ENCODE measurements at regions not wholly inside any gene's neighbourhood (a gene's known extent, or its start where the extent isn't known, plus 50 kb on each side); places are given as distances from the start of the nearest gene placed in this dataset.

DNA sequence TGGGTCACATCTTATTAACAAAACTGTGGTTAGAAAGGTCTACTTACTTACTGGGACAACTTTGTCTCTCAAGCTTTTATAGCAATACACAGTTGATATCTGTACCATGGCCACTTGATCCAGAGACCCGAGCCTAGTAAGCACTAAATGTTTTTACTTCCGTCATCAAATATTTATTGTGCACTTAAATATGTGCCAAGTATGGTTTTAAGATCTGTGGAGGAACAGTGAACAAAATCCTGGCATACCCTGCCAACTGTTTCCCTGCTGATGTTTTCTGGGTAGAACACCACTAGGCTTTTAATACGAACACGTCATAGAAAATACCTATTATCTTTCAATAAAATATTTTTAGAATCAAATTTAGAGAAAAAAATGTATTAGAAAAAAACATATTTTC lies 574.8 kb downstream of the HACE1 start:
- Histone ChIP-seq H3K4me1 (no peaks in the 10 kb centered on the region), H3K27ac (no peak overlapping the region), H3K36me3 (no peaks in the 10 kb centered on the region), H3K4me3 (no peak overlapping the region), H3K27me3 (no peaks in the 10 kb centered on the region), H3K9me3 (no peaks in the 10 kb centered on the region)
- no peak for DNase-seq
- 26 to 59% (median 50%) methylated on average over 4 of the region's 4 CpGs for WGBS, 5 donors
- intact Hi-C loops (cut with DNase I; ENCODE audit: low total_unique reads), result no loop called here
- TF ChIP-seq POLR2AphosphoS5 (IDR thresholded peaks at IDR 0.05) (no peak), EP300 (IDR thresholded peaks at IDR 0.05) (no peak), POLR2A (IDR thresholded peaks at IDR 0.05) (no peak), CTCF (IDR thresholded peaks at IDR 0.05) (no peak)

DNA sequence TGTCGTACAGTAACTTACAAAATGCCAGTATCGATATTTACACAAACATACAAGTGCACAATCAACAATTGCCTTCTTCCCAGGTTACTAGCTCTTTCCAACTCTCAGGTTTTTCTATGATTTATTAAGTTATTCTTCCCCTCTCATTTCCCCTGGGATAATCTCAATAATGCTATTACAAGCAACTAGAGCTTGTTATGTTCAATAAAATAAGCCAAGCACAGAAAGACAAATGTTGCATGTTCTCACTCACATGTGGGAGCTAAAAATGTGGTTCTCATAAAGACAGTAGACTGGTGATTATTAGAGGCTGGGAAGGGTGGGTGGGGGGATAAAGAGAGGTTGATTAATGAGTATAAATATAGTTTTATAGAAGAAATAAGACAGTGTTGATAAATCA lies 577.1 kb downstream of the HACE1 start:
- Histone ChIP-seq H3K9me3 (no peaks in the 10 kb centered on the region), H3K36me3 (no peaks in the 10 kb centered on the region), H3K27ac (no peak overlapping the region), H3K4me3 (no peak overlapping the region), H3K27me3 (no peaks in the 10 kb centered on the region), H3K4me1 (no peaks in the 10 kb centered on the region)
- intact Hi-C loops (cut with DNase I; ENCODE audit: low total_unique reads), result no loop called here
- no peak for DNase-seq
- TF ChIP-seq CTCF (IDR thresholded peaks at IDR 0.05) (no peak), POLR2AphosphoS5 (IDR thresholded peaks at IDR 0.05) (no peak), POLR2A (IDR thresholded peaks at IDR 0.05) (no peak), EP300 (IDR thresholded peaks at IDR 0.05) (no peak)
- WGBS, 5 donors, result 80 to 95% (median 90%) methylated on average over 2 of the region's 2 CpGs

DNA sequence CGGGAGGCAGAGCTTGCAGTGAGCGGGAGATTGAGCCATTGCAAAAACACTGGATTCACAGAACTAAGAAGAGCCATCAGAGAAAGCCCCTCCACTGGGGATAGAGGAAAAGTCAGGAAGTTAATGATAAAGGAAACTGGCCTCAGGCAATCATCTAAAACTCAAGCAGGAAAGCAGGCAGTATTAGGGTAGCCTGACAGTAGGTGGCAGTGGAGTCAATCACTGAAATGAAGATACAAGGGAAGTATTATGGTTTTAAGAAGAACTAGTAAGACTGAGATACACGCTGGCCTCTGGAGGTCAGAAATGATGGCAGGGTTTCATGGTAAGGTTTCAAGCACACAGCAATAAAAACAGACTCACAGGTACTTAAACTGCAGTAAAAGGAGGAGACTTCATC lies 578.3 kb downstream of the HACE1 start:
- intact Hi-C loops (cut with DNase I; ENCODE audit: low total_unique reads), result no loop called here
- no peak overlapping the region for H3K4me3 ChIP-seq

GRCh38 chr6:104268389-104268788 lies 591.3 kb downstream of the HACE1 start:
- Histone ChIP-seq H3K36me3 (no peaks in the 10 kb centered on the region), H3K27me3 (no peaks in the 10 kb centered on the region), H3K4me3 (no peak overlapping the region), H3K9me3 (no peaks in the 10 kb centered on the region), H3K27ac (no peak overlapping the region), H3K4me1 (no peaks in the 10 kb centered on the region)
- 38 to 74% (median 50%) methylated on average over 1 of the region's 1 CpG for WGBS, 5 donors
- no peak for DNase-seq
- TF ChIP-seq POLR2AphosphoS5 (IDR thresholded peaks at IDR 0.05) (no peak), CTCF (IDR thresholded peaks at IDR 0.05) (no peak), POLR2A (IDR thresholded peaks at IDR 0.05) (no peak), EP300 (IDR thresholded peaks at IDR 0.05) (no peak)
- intact Hi-C loops (cut with DNase I; ENCODE audit: low total_unique reads), result no loop called here

More for the DNA sequence above, 578.3 kb downstream of the HACE1 start:
- Histone ChIP-seq H3K9me3 (peaks cover 0 to under 1% (median under 1%) of the 10 kb centered on the region in 4 donors), H3K4me1 (no peaks in the 10 kb centered on the region), H3K27ac (no peak overlapping the region), H3K27me3 (no peaks in the 10 kb centered on the region), H3K36me3 (no peaks in the 10 kb centered on the region)
- no peak for DNase-seq
- TF ChIP-seq CTCF (IDR thresholded peaks at IDR 0.05) (no peak), POLR2A (IDR thresholded peaks at IDR 0.05) (no peak), EP300 (IDR thresholded peaks at IDR 0.05) (no peak), POLR2AphosphoS5 (IDR thresholded peaks at IDR 0.05) (no peak)
- WGBS, 5 donors, result 77 to 91% (median 89%) methylated on average over 3 of the region's 3 CpGs
